Fibroblast of lung (primary cell): ENCODE measurements at regions not wholly inside any gene's neighbourhood (a gene's known extent, or its start where the extent isn't known, plus 50 kb on each side); places are given as distances from the start of the nearest gene placed in this dataset.

Experiments used
- EZH2 ChIP-seq: IDR thresholded peaks from 2 replicates; pipeline ENCODE4 v1.5.1; 2012; ENCODE audit warnings: low read length, control low read depth, mild to moderate bottlenecking; ENCODE audit errors: missing control alignments
- TF ChIP-seq, protein P1 (sequence below), 2 donors: IDR thresholded peaks in 1 of 2; conservative IDR thresholded peaks in 1 of 2; 1 replicate in 1 of 2; 2 replicates in 1 of 2; pipeline ENCODE4 v1.5.1; 2011 to 2012; ENCODE audit warnings: low read length in 2 of 2, control low read depth in 1 of 2, inconsistent platforms in 1 of 2, low read depth in 1 of 2, mild to moderate bottlenecking in 1 of 2

DNA sequence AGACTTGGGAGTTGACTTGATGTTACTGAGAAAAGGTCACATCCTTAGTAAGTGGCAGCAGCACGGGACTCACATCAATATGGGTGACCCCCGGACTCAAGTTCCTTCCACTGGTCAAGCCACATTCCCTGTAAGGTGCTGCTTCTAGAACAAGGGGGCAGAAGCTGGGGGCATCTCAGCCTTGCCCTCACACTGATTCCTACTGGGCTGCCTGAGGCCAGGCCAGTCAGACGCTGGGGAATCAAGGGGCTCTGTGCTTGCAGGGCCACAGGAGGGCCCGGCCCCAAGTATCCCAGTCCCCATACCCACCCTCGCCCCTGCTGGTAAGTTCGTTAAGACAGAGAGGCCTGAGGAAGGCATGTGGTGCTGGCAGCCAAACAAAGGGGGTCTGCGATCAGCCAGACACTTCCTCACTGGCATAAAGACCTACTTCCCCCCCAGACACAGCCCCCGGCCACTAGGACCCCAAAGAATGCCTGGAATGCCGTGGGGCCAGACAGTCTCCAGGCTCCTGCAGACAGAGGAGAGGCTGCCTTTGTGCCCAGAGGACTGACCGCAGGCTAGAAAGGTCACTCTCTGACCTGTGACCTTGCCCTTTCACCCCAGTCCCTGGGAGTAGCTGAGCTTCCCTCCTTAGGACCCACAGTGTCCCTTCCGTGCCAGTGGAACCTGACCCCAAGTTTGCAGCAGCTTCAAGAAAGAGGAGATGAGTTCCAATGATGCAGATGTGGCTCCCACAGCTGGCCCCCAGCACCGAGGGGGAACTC lies 83.6 kb downstream of the HS1BP3 start:
- no peak for TF ChIP-seq EZH2
- TF ChIP-seq, protein P1, sequence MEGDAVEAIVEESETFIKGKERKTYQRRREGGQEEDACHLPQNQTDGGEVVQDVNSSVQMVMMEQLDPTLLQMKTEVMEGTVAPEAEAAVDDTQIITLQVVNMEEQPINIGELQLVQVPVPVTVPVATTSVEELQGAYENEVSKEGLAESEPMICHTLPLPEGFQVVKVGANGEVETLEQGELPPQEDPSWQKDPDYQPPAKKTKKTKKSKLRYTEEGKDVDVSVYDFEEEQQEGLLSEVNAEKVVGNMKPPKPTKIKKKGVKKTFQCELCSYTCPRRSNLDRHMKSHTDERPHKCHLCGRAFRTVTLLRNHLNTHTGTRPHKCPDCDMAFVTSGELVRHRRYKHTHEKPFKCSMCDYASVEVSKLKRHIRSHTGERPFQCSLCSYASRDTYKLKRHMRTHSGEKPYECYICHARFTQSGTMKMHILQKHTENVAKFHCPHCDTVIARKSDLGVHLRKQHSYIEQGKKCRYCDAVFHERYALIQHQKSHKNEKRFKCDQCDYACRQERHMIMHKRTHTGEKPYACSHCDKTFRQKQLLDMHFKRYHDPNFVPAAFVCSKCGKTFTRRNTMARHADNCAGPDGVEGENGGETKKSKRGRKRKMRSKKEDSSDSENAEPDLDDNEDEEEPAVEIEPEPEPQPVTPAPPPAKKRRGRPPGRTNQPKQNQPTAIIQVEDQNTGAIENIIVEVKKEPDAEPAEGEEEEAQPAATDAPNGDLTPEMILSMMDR (conservative IDR thresholded peaks at IDR 0.05 in 1 of 2, IDR thresholded peaks at IDR 0.05 in 1 of 2; ENCODE audit: low read depth in 1 of 2, low read length in 2 of 2), result no peak
